ENCODE measurements at regions not wholly inside any gene's neighbourhood (a gene's known extent, or its start where the extent isn't known, plus 50 kb on each side); places are given as distances from the start of the nearest gene placed in this dataset.

DNA sequence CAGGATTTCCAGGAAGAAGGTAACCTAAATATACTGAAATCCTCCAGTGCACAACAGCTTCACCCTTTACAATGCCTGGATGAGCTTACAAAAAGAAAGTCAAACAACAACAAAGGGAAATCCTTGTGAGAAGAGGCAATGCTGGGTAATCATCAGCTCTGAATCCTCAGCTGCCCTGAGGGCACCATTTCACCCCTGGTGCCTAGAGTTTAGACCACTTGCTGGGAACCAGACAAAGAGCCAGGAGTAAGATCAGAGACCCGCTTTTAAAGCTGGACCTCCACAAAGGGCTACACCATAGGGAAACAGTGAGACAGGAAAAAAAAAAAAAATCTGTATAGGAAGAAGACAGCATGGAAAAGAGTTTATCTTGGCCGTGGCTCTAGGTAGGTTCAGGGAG, 97.0 kb downstream of the FOXI3 start:
- TF ChIP-seq CTCF (IDR thresholded peaks at IDR 0.05; ENCODE audit: low read depth, low read length) = no peak
- TF ChIP-seq EZH2phosphoT487 (IDR thresholded peaks at IDR 0.05; ENCODE audit: low read depth) = no peak
